ENCODE measurements at regions not wholly inside any gene's neighbourhood (a gene's known extent, or its start where the extent isn't known, plus 50 kb on each side); places are given as distances from the start of the nearest gene placed in this dataset.

- no peaks in the 10 kb centered on the region for H3K79me2 ChIP-seq (ENCODE audit: insufficient read depth, low read length)
- Mint-ChIP-seq H3K27ac (no peak overlapping the region), H3K4me3 (no peak overlapping the region)
Observed at GRCh38 chr7:56174346-56174874, 58.2 kb upstream of the NUPR2 start.

More at GRCh38 chr7:56174346-56174874, 58.2 kb upstream of the NUPR2 start:
- Histone ChIP-seq H3K9ac (ENCODE audit: extremely low read depth, insufficient read length, low read length) (no peak overlapping the region), H2BK12ac (ENCODE audit: insufficient read length, low read depth, low read length) (no peak overlapping the region), H2BK20ac (ENCODE audit: low read depth, low read length, poor library complexity, severe bottlenecking) (no peak overlapping the region), H4K5ac (ENCODE audit: insufficient read length, low read depth, low read length) (no peak overlapping the region), H3K27ac (ENCODE audit: insufficient read length, low read depth, low read length) (no peak overlapping the region), H3K23ac (ENCODE audit: insufficient read length, low read depth, low read length) (no peak overlapping the region), H3K23me2 (ENCODE audit: insufficient read length, low read depth, low read length, poor library complexity, severe bottlenecking) (no peaks in the 10 kb centered on the region), H2AFZ (ENCODE audit: low read length) (no peak overlapping the region), H2AK5ac (ENCODE audit: insufficient read length, low read length) (no peak overlapping the region), H3K4me2 (ENCODE audit: insufficient read depth, insufficient read length, low read length) (no peak overlapping the region), H3K14ac (ENCODE audit: insufficient read depth, low read length) (no peak overlapping the region), H3K18ac (ENCODE audit: insufficient read length, low read depth, low read length) (no peak overlapping the region), H4K91ac (ENCODE audit: insufficient read length, low read depth, low read length) (no peak overlapping the region), H3K4me1 (ENCODE audit: insufficient read depth, low read length) (no peaks in the 10 kb centered on the region), H3K4ac (ENCODE audit: low read depth, low read length) (no peak overlapping the region), H2BK5ac (ENCODE audit: insufficient read length, low read length) (no peak overlapping the region), H2BK120ac (ENCODE audit: low read depth, low read length, poor library complexity, severe bottlenecking) (no peak overlapping the region), H4K20me1 (ENCODE audit: control insufficient read depth, insufficient read depth, insufficient read length) (no peaks in the 10 kb centered on the region), H3K79me1 (ENCODE audit: insufficient read depth, low read depth, low read length, poor library complexity, severe bottlenecking) (no peaks in the 10 kb centered on the region), H2BK15ac (ENCODE audit: low read depth, low read length) (no peak overlapping the region), H4K8ac (replicated peaks; ENCODE audit: insufficient read length, low read depth, low read length) (no peak overlapping the region), H3K56ac (ENCODE audit: insufficient read length, low read depth, low read length) (no peak overlapping the region), H3T11ph (ENCODE audit: low read length) (no peak overlapping the region), H3K9me3 (ENCODE audit: control insufficient read depth, low read depth, low read length) (peaks cover 91% of the 10 kb centered on the region), H3K27me3 (ENCODE audit: insufficient read depth, low read length) (no peaks in the 10 kb centered on the region)
- TF ChIP-seq CTCF (conservative IDR thresholded peaks at IDR 0.05), result no peak
- Mint-ChIP-seq H3K4me1 (no peaks in the 10 kb centered on the region), H3K27me3 (ENCODE audit: low read depth) (peaks cover 3% of the 10 kb centered on the region), H3K36me3 (ENCODE audit: insufficient read depth in 1 of 3, low read depth in 3 of 3) (peaks cover 8 to 32% (median 27%) of the 10 kb centered on the region in 3 experiments), H3K9me3 (peaks cover 81 to 86% of the 10 kb centered on the region in 2 experiments)
- DNase-seq, result no peak
- no CpG with 5 or more reads among the region's 36 CpGs for WGBS (ENCODE audit: extremely low coverage, insufficient read length, low lambda C conversion rate)

Data from H9 (cell line).